ENCODE measurements at regions not wholly inside any gene's neighbourhood (a gene's known extent, or its start where the extent isn't known, plus 50 kb on each side); places are given as distances from the start of the nearest gene placed in this dataset.

DNA sequence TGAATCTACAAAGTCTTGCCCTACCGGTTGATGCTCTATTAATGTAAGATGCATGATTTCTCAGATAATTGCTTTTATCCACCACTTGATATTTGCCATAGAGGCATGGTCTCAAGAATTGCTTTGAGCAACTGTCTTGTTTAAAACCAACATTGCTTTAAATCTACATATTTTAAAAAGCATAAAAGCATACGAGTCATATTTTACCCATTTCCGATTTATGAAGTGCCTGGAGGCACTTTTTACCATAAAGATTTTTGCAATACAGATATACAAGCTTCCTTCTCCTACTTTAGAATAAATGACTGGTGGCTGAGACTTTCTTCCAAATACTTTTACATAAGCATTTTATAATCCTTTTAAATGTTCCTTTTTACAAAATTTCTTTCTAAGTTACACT is 517.6 kb downstream of the TXNL1 start:
- Histone ChIP-seq H3K27ac (no peak overlapping the region), H3K9me3 (ENCODE audit: low read depth, low read length) (no peaks in the 10 kb centered on the region), H3K4me3 (peak overlapping the region; percentile 47; the same call in 1 of the 2 replicates), H3K36me3 (ENCODE audit: insufficient read depth, low read length) (no peaks in the 10 kb centered on the region), H3K9ac (ENCODE audit: insufficient read length) (no peak overlapping the region)
- TF ChIP-seq POLR2AphosphoS5 (IDR thresholded peaks at IDR 0.05; ENCODE audit: borderline replicate concordance, low read depth, low read length): peak; percentile 46; the same call in 1 of the 2 replicates
- TF ChIP-seq FOXP2 (optimal IDR thresholded peaks at IDR 0.05; ENCODE audit: control extremely low read depth, extremely low read length, insufficient read depth): no peak
- DNase-seq (ENCODE audit: low read depth, low spot score): peak; percentile 94

DNA sequence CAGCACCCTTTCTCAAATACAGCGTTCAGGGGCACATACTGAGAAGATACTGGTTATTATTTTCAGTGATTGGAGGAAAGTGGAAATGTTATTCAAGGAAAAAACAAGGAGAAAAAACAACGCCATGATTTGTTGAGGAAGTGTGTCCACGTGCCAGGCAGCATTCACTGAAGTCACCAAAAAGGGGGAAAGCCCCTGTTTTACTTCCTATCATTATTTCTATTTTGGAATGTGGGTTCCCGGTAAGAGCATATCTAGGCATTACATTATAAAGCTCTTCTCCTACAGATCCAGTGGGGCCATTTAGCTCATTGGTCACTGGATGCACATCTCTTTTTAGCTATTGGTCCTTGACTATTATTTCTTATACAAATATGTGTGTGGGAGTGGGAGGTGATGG is 518.7 kb downstream of the TXNL1 start:
- no peaks in the 10 kb centered on the region for H3K36me3 ChIP-seq (ENCODE audit: insufficient read depth, low read length)
- DNase-seq (ENCODE audit: low read depth, low spot score): no peak
- TF ChIP-seq POLR2AphosphoS5 (IDR thresholded peaks at IDR 0.05; ENCODE audit: borderline replicate concordance, low read depth, low read length) (no peak), FOXP2 (optimal IDR thresholded peaks at IDR 0.05; ENCODE audit: control extremely low read depth, extremely low read length, insufficient read depth) (no peak), EZH2 (IDR thresholded peaks at IDR 0.05) (no peak)
- H3K4me3 ChIP-seq: no peak overlapping the region
- no peak overlapping the region for H3K27ac ChIP-seq
- no peaks in the 10 kb centered on the region for H3K9me3 ChIP-seq (ENCODE audit: low read depth, low read length)
- no peak overlapping the region for H3K9ac ChIP-seq (ENCODE audit: insufficient read length)

DNA sequence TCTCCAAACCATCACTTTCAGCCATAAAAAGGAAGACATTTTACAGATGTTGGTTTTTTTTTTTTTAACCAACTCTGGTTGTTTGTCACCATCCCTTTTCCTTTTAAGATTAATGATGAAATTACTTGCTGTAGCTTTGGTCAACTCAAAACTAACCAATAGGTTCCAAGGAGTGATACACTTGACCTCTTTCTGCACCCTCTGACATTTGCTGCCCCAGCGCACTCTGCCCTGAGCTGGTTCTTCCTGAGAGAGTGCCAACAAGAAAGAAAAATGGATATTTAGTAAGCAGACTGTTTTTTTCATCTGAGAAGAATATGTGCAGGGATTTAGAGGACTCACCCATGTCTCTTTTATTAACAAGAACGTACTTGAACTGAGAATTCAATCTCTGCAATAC is 520.0 kb downstream of the TXNL1 start:
- TF ChIP-seq EZH2 (IDR thresholded peaks at IDR 0.05): no peak
- no peak for TF ChIP-seq POLR2AphosphoS5 (IDR thresholded peaks at IDR 0.05; ENCODE audit: borderline replicate concordance, low read depth, low read length)
- no peak for TF ChIP-seq FOXP2 (optimal IDR thresholded peaks at IDR 0.05; ENCODE audit: control extremely low read depth, extremely low read length, insufficient read depth)
- Histone ChIP-seq H3K27ac (no peak overlapping the region), H3K9me3 (ENCODE audit: low read depth, low read length) (no peaks in the 10 kb centered on the region)

DNA sequence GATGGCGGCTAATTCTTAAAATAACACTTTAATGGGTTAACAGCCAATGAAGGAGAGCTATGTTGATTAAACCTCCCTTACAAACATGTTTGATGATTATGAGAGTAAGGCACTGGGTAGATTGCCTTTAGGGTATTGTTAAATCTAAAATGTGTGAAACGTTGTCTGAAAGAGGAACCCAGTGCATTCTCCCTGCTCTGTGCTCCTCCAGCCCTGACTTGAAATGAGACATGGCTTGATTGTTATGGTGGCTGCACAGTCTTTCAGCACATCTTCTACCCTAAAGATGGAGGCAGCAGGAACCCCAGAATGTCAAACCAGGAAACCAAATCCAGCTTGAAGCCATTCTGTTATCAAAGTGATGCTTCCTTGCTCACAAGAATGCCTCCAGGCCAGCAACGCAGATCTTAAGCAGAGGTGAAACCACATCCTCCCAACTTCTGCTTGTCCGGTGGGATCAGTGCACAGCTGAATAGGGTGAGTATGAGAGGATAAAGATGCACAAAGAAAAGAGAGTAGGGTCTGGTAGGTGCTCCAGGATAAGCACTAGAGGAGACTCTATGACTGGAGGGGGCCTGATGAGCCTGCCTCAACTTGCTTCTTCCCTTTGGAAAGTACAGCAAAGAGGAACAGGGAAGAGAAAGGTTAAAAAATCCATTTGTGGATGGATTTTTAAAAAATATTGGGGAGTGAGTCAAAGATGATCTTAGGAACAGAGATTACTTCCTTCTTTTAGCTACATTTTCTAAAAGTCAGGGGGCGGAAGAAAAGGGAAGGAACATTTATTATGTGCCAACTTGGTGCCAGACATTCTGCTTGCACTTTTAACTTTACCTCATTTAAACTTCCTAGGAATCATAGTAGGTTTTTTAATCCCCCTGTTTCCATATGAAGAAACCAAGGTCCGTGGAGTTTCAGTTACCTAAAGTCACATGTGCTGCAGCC is 523.0 kb downstream of the TXNL1 start:
- Histone ChIP-seq H3K27ac (no peak overlapping the region), H3K9me3 (ENCODE audit: low read depth, low read length) (no peaks in the 10 kb centered on the region), H3K36me3 (ENCODE audit: insufficient read depth, low read length) (no peaks in the 10 kb centered on the region), H3K9ac (ENCODE audit: insufficient read length) (no peak overlapping the region), H3K4me3 (no peak overlapping the region)
- TF ChIP-seq FOXP2 (optimal IDR thresholded peaks at IDR 0.05; ENCODE audit: control extremely low read depth, extremely low read length, insufficient read depth) (no peak), EZH2 (IDR thresholded peaks at IDR 0.05) (no peak), POLR2AphosphoS5 (IDR thresholded peaks at IDR 0.05; ENCODE audit: borderline replicate concordance, low read depth, low read length) (no peak)
- no peak for DNase-seq (ENCODE audit: low read depth, low spot score)

More for the DNA sequence above, 520.0 kb downstream of the TXNL1 start:
- Histone ChIP-seq H3K36me3 (ENCODE audit: insufficient read depth, low read length) (no peaks in the 10 kb centered on the region), H3K4me3 (no peak overlapping the region), H3K9ac (ENCODE audit: insufficient read length) (no peak overlapping the region)
- no peak for DNase-seq (ENCODE audit: low read depth, low spot score)

DNA sequence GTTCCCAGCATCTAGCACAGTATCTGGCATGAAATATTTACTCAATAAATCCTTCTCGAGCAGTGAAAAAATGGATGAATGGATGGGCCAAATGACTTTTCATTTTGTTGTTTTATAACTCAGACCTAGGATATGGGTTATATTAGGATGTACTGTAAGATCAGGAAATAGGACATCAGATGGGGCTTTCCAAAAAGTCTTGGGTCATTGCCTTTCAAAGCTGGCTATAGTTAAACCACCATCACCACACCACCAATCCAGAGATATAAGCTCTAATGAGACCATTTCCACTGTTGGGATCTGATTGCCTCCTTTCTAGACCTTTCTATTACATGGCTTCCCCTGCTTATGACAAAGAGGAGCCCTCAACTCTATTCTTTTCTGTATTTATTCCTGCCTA is 525.0 kb upstream of the TCF4 start:
- Histone ChIP-seq H3K9ac (ENCODE audit: insufficient read length) (no peak overlapping the region), H3K36me3 (ENCODE audit: insufficient read depth, low read length) (no peaks in the 10 kb centered on the region), H3K4me3 (no peak overlapping the region), H3K27ac (no peak overlapping the region), H3K9me3 (ENCODE audit: low read depth, low read length) (no peaks in the 10 kb centered on the region)
- no peak for DNase-seq (ENCODE audit: low read depth, low spot score)
- TF ChIP-seq EZH2 (IDR thresholded peaks at IDR 0.05): no peak
- no peak for TF ChIP-seq POLR2AphosphoS5 (IDR thresholded peaks at IDR 0.05; ENCODE audit: borderline replicate concordance, low read depth, low read length)
- no peak for TF ChIP-seq FOXP2 (optimal IDR thresholded peaks at IDR 0.05; ENCODE audit: control extremely low read depth, extremely low read length, insufficient read depth)

DNA sequence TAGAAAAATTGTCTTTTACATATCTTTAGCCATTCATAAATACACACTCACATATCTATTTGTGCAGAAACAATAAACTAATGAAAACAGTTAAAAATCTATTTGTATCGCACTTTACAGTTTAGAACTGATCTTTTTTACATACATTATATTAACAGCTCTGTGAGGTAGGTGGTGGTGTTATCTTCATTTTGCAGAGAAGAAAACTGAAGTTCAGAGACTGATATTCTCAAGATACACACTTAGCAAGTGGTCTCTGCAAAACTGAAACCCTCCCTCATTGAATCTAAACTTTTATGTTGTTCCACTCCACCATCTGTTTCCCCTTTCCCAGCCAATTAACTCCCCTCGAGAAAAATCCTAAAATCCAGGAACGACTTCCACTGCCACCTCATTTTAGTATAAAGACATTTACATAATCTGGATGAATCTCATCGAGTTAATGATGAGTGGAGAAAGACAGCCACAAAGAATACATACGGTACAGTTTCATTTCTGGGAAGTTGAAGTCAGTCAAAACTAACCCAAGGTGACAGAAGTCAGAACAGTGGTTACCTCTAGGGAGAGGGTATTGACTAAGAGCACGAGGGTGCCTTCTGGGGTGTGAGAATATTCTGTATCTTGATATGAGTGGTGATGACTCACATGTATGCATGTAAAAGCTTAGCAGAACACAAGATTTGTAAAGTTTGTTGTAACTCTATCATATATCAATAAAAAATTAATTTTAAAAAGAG is 524.2 kb upstream of the TCF4 start:
- no peak for TF ChIP-seq EZH2 (IDR thresholded peaks at IDR 0.05)
- TF ChIP-seq POLR2AphosphoS5 (IDR thresholded peaks at IDR 0.05; ENCODE audit: borderline replicate concordance, low read depth, low read length): no peak
- TF ChIP-seq FOXP2 (optimal IDR thresholded peaks at IDR 0.05; ENCODE audit: control extremely low read depth, extremely low read length, insufficient read depth): no peak
- no peak overlapping the region for H3K4me3 ChIP-seq
- DNase-seq (ENCODE audit: low read depth, low spot score): no peak
- no peaks in the 10 kb centered on the region for H3K36me3 ChIP-seq (ENCODE audit: insufficient read depth, low read length)
- H3K9me3 ChIP-seq (ENCODE audit: low read depth, low read length): no peaks in the 10 kb centered on the region
- H3K27ac ChIP-seq: no peak overlapping the region
- H3K9ac ChIP-seq (ENCODE audit: insufficient read length): no peak overlapping the region

DNA sequence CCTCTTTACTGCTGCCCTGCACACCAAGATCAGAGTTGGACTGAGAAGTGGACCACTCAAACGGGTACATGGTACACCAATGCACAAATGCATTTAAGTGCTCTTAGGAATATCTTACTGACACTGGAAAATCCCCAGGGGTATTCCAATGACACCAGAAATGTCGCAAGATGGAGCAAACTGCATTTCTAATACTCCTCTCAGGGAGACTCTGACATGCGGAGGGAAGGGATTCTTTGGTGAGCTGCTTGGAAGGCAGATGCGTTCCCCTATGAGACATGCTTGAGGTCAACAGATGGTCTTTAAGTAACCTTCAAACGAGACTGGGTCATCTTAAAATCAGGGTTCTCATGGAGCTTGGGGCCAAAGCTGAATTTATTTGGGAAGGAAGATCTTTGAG is 521.8 kb upstream of the TCF4 start:
- no peak for TF ChIP-seq EZH2 (IDR thresholded peaks at IDR 0.05)
- no peak for TF ChIP-seq FOXP2 (optimal IDR thresholded peaks at IDR 0.05; ENCODE audit: control extremely low read depth, extremely low read length, insufficient read depth)
- no peak for TF ChIP-seq POLR2AphosphoS5 (IDR thresholded peaks at IDR 0.05; ENCODE audit: borderline replicate concordance, low read depth, low read length)
- H3K9me3 ChIP-seq (ENCODE audit: low read depth, low read length): no peaks in the 10 kb centered on the region
- DNase-seq (ENCODE audit: low read depth, low spot score): no peak
- H3K9ac ChIP-seq (ENCODE audit: insufficient read length): no peak overlapping the region
- H3K27ac ChIP-seq: no peak overlapping the region
- no peak overlapping the region for H3K4me3 ChIP-seq
- no peaks in the 10 kb centered on the region for H3K36me3 ChIP-seq (ENCODE audit: insufficient read depth, low read length)

Measured in SK-N-MC (cell line).